ENCODE measurements at regions not wholly inside any gene's neighbourhood (a gene's known extent, or its start where the extent isn't known, plus 50 kb on each side); places are given as distances from the start of the nearest gene placed in this dataset.

DNA sequence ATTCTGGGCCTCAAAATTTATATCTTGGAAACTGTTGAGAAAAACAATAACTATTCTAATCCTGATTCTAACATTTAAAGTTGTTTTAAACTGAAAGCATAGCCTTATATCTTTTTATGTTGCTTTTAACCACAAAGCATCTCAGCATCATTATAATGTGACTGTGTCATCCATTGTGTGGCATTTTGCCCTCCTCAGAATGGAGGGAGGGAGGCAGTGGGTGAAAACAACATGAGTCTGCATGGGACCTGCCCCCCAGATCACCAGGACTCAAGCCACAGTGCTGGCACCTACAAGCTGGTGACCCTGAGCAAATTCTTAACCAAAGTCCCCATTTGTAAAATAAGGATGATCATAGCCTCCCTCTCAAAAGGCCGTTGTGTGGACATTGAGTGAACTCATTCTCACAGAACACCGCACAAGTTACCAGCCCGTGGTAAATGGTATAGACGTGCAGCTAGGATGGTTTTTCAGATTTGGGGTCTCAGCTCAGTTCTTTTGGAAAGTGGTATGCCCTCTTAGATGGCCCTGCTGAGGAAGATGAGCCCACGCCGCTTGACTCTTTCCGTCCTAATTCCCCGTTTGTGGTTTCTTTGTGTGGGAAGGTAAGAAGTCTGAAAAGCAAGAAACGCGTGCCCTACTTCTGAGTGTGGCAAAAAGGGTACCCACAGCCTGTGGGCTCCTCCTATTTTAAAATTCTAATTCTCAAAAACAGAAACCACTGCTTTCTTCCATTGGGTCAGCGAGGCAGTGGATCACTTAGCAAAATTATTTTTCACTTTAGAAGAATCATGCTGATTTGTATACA lies 305.0 kb upstream of the ID2 start:
- no peak for TF ChIP-seq FOXP2 (optimal IDR thresholded peaks at IDR 0.05; ENCODE audit: borderline replicate concordance, extremely low read depth, extremely low read length, insufficient read depth)
- TF ChIP-seq POLR2AphosphoS5 (IDR thresholded peaks at IDR 0.05; ENCODE audit: low read depth, low read length): no peak
- TF ChIP-seq SIN3A (IDR thresholded peaks at IDR 0.05; ENCODE audit: borderline replicate concordance, insufficient read depth, low read length): no peak
- TF ChIP-seq, protein P1, sequence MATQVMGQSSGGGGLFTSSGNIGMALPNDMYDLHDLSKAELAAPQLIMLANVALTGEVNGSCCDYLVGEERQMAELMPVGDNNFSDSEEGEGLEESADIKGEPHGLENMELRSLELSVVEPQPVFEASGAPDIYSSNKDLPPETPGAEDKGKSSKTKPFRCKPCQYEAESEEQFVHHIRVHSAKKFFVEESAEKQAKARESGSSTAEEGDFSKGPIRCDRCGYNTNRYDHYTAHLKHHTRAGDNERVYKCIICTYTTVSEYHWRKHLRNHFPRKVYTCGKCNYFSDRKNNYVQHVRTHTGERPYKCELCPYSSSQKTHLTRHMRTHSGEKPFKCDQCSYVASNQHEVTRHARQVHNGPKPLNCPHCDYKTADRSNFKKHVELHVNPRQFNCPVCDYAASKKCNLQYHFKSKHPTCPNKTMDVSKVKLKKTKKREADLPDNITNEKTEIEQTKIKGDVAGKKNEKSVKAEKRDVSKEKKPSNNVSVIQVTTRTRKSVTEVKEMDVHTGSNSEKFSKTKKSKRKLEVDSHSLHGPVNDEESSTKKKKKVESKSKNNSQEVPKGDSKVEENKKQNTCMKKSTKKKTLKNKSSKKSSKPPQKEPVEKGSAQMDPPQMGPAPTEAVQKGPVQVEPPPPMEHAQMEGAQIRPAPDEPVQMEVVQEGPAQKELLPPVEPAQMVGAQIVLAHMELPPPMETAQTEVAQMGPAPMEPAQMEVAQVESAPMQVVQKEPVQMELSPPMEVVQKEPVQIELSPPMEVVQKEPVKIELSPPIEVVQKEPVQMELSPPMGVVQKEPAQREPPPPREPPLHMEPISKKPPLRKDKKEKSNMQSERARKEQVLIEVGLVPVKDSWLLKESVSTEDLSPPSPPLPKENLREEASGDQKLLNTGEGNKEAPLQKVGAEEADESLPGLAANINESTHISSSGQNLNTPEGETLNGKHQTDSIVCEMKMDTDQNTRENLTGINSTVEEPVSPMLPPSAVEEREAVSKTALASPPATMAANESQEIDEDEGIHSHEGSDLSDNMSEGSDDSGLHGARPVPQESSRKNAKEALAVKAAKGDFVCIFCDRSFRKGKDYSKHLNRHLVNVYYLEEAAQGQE (IDR thresholded peaks at IDR 0.05; ENCODE audit: insufficient read depth in 1 of 2, low read depth in 2 of 2, low read length in 2 of 2): no peak
- TF ChIP-seq TAF1 (IDR thresholded peaks at IDR 0.05; ENCODE audit: borderline replicate concordance, insufficient read depth, low read length): no peak

DNA sequence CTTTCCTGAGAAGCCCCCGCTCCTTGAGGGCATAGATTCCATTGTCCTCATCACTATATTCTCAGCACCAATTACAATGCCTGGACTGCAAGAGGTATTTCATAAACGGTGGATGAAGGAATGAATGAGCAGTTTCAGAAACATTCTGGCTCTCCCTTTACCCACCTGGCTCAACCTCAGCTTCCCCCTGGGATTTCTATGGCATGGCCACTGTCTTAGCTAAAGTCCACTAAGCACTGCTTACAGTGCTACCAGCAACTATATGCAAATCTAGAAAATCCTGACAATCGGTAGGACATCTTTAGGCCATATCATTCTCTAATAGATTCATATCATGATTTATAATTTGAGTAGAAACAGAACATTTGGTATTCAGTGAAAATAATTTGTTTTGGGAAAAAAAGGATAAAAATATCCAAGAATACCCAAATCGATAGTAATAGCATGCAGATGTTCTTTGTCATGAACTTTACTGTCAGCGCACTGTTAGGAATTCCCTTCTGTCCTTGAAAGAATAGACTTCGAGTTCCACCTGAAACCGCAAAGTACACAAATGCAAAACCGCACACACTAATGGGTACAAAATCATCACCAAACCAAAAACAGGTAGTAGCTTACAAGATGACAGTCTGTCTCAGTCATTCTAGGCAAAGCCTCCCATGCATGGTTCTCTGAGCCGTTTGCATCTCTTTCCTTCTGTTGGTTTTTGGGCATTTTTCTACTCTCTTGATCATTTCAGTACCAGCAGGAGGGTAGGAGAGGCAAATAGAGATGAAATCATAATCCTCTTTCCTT lies 303.6 kb upstream of the ID2 start:
- TF ChIP-seq SIN3A (IDR thresholded peaks at IDR 0.05; ENCODE audit: borderline replicate concordance, insufficient read depth, low read length) (no peak), POLR2AphosphoS5 (IDR thresholded peaks at IDR 0.05; ENCODE audit: low read depth, low read length) (no peak), TAF1 (IDR thresholded peaks at IDR 0.05; ENCODE audit: borderline replicate concordance, insufficient read depth, low read length) (no peak), FOXP2 (optimal IDR thresholded peaks at IDR 0.05; ENCODE audit: borderline replicate concordance, extremely low read depth, extremely low read length, insufficient read depth) (no peak)
- TF ChIP-seq, protein P1 (IDR thresholded peaks at IDR 0.05; ENCODE audit: insufficient read depth in 1 of 2, low read depth in 2 of 2, low read length in 2 of 2): no peak

DNA sequence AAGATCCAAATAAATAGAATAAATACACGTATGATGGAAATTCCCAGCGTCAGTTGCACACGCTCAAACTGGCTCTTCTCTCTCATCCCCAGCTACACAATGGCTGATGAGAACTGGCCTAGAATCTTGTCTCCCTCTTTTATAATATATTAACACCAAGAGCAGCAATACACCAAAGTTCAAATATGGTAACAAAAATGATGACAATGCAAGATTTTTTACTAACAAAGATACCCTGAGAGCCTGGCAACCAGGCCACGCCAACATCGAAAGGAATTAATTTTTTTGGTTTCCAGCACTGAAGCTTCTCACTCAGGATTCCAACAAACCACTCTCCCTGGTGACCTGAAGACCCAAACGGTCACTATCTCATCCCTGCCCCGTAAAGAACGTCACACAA lies 302.7 kb upstream of the ID2 start:
- no peak for TF ChIP-seq FOXP2 (optimal IDR thresholded peaks at IDR 0.05; ENCODE audit: borderline replicate concordance, extremely low read depth, extremely low read length, insufficient read depth)
- TF ChIP-seq, protein P1 (IDR thresholded peaks at IDR 0.05; ENCODE audit: insufficient read depth in 1 of 2, low read depth in 2 of 2, low read length in 2 of 2): no peak
- TF ChIP-seq TAF1 (IDR thresholded peaks at IDR 0.05; ENCODE audit: borderline replicate concordance, insufficient read depth, low read length): no peak
- TF ChIP-seq SIN3A (IDR thresholded peaks at IDR 0.05; ENCODE audit: borderline replicate concordance, insufficient read depth, low read length): no peak
- TF ChIP-seq POLR2AphosphoS5 (IDR thresholded peaks at IDR 0.05; ENCODE audit: low read depth, low read length): no peak

DNA sequence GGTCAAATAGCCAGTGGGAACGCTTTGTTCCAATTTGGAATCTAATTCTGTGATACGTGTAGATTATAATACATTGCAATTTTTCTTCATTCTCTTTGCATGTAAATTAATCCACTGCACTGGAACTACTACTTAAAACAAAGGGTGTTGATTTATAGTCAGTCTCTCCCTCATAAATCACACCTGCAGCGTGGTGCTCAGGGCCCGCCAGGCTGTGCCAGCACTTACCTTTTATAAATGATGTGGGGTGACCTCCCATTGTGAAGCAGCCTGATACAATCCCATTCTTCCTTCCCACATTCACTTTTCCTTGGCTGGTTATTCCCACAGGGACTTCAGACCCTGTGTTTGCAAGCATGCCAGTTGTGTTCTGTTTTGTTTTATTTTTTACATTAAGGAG lies 302.3 kb upstream of the ID2 start:
- TF ChIP-seq POLR2AphosphoS5 (IDR thresholded peaks at IDR 0.05; ENCODE audit: low read depth, low read length) (no peak), TAF1 (IDR thresholded peaks at IDR 0.05; ENCODE audit: borderline replicate concordance, insufficient read depth, low read length) (no peak), FOXP2 (optimal IDR thresholded peaks at IDR 0.05; ENCODE audit: borderline replicate concordance, extremely low read depth, extremely low read length, insufficient read depth) (no peak), SIN3A (IDR thresholded peaks at IDR 0.05; ENCODE audit: borderline replicate concordance, insufficient read depth, low read length) (no peak)
- TF ChIP-seq, protein P1 (IDR thresholded peaks at IDR 0.05; ENCODE audit: insufficient read depth in 1 of 2, low read depth in 2 of 2, low read length in 2 of 2): no peak
